Dendritic cell treated with granulocyte-macrophage colony-stimulating factor and Interleukin-4, amounts not matched to agents 40 ng/mL and 50 ng/mL, for 4 days (primary cell): ENCODE measurements at regions not wholly inside any gene's neighbourhood (a gene's known extent, or its start where the extent isn't known, plus 50 kb on each side); places are given as distances from the start of the nearest gene placed in this dataset.

Source experiments
- H3K27ac Mint-ChIP-seq: one replicate; pipeline ENCODE4 v1.8.0; 2022; ENCODE audit warnings: mild to moderate bottlenecking, mixed read lengths
- H3K27me3 Mint-ChIP-seq: one replicate; pipeline ENCODE4 v1.8.0; 2022; ENCODE audit warnings: mild to moderate bottlenecking, mixed read lengths
- H3K36me3 Mint-ChIP-seq: one replicate; pipeline ENCODE4 v1.8.0; 2022; ENCODE audit warnings: low read depth, mixed read lengths
- H3K4me1 Mint-ChIP-seq: one replicate; pipeline ENCODE4 v1.8.0; 2022; ENCODE audit warnings: low read depth, mixed read lengths
- H3K4me3 Mint-ChIP-seq: one replicate; pipeline ENCODE4 v1.8.0; 2022; ENCODE audit warnings: mild to moderate bottlenecking, moderate library complexity, mixed read lengths
- H3K9me3 Mint-ChIP-seq: one replicate; pipeline ENCODE4 v1.8.0; 2022; ENCODE audit warnings: mixed read lengths
- intact Hi-C: fragments of 100-400 bp; cut with micrococcal nuclease; formaldehyde crosslinking; loops from one replicate; pipeline ENCODE4 v1.15.0; 2022

DNA sequence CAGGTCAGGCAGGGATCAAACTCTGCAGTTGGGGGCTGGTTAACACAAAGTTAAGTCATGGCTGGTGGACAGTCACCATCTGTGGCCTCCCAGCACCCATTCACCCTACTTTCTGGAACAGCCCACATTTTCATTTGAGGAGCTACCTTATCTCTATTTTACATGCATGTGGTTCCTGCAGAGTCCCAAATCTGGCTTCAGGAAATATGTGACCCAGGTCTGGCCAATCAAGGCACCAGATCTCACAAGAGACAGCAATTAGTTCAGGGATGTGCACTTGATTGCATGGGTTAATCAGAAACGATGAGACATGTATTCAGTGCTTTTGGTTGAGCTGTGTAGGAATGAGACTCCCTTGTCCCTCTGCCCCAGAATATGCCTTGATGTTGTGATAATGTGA lies 170.9 kb downstream of the NR2F2 start:
- no peaks in the 10 kb centered on the region for H3K27me3 Mint-ChIP-seq
- no peak overlapping the region for H3K4me3 Mint-ChIP-seq
- no peaks in the 10 kb centered on the region for H3K36me3 Mint-ChIP-seq
- no peak overlapping the region for H3K27ac Mint-ChIP-seq
- peaks cover 15% of the 10 kb centered on the region for H3K4me1 Mint-ChIP-seq
- no peaks in the 10 kb centered on the region for H3K9me3 Mint-ChIP-seq
- intact Hi-C loops = no loop called here

DNA sequence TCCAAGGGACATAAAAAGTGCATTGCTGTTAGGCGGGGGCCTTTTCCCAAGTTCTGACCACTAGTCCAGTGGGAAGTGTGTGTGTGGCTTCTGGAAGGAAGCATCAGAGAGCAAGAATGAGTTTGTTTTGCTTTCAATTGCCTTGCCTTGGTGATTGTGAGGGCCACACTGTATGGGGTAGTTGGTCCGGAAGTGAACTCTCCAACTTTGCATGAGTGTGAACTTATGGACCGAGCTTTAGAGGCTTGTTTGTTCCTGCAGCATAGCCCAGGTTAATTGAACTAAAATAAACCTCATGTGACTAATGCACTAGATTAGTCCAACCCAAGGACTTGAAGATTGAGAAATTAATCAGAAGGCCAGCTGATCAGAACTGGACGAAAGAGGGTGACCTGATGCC lies 171.7 kb downstream of the NR2F2 start:
- Mint-ChIP-seq H3K9me3 (no peaks in the 10 kb centered on the region), H3K27me3 (no peaks in the 10 kb centered on the region), H3K36me3 (no peaks in the 10 kb centered on the region), H3K4me1 (peaks cover 15% of the 10 kb centered on the region), H3K4me3 (no peak overlapping the region), H3K27ac (no peak overlapping the region)
- intact Hi-C loops = no loop called here

DNA sequence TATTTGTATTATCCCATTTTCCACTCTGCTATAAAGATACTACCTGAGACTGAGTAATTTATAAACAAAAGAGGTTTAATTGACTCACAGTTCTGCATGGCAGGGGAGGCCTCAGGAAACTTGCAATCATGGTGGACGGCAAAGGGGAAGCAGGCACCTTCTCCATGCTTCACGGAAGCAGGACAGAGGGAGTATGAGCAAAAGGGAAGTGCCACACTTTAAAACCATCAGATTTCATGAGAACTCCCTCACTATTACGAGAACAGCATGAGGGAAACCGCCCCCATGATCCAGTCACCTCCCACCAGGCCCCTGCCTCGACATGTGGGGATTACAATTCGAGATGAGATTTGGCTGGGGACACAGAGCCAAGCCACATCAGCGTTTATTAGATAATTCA lies 172.8 kb downstream of the NR2F2 start:
- no peaks in the 10 kb centered on the region for H3K9me3 Mint-ChIP-seq

DNA sequence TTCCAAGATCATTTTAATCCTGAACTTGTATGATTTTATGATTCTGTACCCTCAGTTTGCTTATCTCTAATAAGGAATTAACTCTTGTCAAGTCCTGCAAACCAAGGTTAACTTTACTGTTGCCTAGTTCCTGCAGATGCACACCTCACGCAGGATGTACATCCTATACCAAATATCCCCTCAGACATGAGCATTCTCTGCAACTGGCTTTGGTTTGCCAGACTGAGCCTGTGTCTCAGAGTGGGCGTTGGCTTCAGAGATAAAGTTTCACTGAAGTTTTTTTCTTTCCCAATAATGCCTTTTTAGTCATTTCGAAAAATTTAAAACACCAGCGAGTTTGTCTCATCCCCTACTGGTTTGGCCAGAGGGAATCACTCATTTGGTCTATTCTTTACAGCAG lies 173.9 kb downstream of the NR2F2 start:
- Mint-ChIP-seq H3K36me3 (no peaks in the 10 kb centered on the region), H3K27me3 (no peaks in the 10 kb centered on the region)
- intact Hi-C loops = no loop called here

More for the DNA sequence above, 172.8 kb downstream of the NR2F2 start:
- H3K27me3 Mint-ChIP-seq = no peaks in the 10 kb centered on the region
- intact Hi-C loops = no loop called here
- no peak overlapping the region for H3K4me3 Mint-ChIP-seq
- H3K36me3 Mint-ChIP-seq = no peaks in the 10 kb centered on the region
- no peak overlapping the region for H3K27ac Mint-ChIP-seq
- H3K4me1 Mint-ChIP-seq = peaks cover 15% of the 10 kb centered on the region

DNA sequence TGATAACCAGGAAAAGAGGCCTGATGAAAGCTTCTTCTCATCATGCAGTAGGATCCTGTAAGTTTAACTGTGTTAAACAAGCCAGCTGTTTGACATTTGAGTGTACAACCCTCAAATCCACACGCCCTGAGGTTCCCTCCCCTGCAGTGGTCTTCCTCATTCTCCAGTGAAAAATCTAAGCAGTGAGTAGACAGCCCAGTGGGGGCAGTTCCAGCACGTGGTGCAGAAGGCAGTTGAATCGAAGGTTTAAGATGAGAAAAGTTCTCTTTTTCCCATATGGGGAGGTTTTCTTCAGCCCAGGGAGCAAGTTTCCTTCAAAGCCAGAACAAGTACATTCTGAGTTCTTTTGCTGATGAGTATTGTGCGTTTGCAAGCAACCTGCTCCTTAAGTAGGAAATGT lies 174.5 kb downstream of the NR2F2 start:
- Mint-ChIP-seq H3K9me3 (no peaks in the 10 kb centered on the region), H3K27me3 (no peaks in the 10 kb centered on the region), H3K4me3 (no peak overlapping the region), H3K4me1 (peaks cover 15% of the 10 kb centered on the region), H3K36me3 (no peaks in the 10 kb centered on the region), H3K27ac (no peak overlapping the region)
- intact Hi-C loops = no loop called here

More for the DNA sequence above, 173.9 kb downstream of the NR2F2 start:
- H3K4me3 Mint-ChIP-seq = no peak overlapping the region
- no peak overlapping the region for H3K27ac Mint-ChIP-seq
- peaks cover 15% of the 10 kb centered on the region for H3K4me1 Mint-ChIP-seq
- no peaks in the 10 kb centered on the region for H3K9me3 Mint-ChIP-seq

DNA sequence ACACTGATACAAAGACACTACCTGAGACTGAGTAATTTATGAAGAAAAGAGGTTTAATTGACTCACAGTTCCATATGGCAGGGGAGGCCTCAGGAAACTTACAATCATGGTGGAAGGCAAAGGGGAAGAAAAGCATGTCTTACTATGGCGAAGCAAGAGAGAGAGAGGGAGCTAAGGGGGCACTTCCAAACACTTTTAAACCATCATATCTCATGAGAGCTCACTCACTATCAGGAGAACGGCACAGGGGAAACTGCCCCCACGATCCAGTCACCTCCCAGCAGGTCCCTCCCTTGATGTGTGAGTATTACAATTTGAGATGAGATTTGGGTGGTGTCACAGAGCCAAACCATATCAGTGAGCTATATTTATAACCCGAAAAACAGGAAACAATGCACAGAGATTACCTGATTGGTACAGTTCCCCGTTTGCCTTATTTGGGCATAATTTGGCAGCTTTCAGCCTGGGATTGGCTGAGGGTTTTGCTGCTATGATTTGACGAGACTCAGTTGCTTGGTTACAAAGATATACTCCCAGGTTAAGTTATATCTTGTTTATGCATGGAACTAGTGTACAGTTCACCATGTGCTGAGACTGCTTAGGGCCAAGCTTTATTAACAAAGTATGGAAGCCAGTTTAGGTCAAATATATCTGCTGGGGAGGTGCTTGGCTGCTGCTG lies 184.2 kb downstream of the NR2F2 start:
- peaks cover 20% of the 10 kb centered on the region for H3K9me3 Mint-ChIP-seq
- H3K36me3 Mint-ChIP-seq = no peaks in the 10 kb centered on the region
- no peaks in the 10 kb centered on the region for H3K4me1 Mint-ChIP-seq
- no peak overlapping the region for H3K4me3 Mint-ChIP-seq
- peaks cover 2% of the 10 kb centered on the region for H3K27me3 Mint-ChIP-seq
- H3K27ac Mint-ChIP-seq = no peak overlapping the region
- intact Hi-C loops = no loop called here

DNA sequence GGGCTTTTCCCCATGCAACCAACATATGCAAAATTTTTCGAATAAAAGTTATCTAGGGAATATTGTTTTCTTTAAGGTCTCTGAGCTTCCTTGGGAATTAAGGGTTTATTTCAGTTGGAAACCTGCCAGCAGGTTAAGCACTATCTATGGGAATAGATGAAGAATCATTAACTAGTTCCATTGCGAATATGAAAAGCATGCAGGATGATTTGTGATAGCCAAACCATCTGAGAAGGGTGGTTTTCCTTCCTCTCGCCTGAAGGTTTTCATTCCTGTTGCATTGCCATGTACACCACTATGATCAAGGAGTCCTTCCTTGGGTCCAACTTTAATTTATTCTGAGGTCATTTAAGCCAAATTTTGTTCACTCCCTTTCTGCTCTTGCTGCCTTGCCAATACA lies 184.9 kb downstream of the NR2F2 start:
- H3K27me3 Mint-ChIP-seq = peaks cover 2% of the 10 kb centered on the region
- no peaks in the 10 kb centered on the region for H3K4me1 Mint-ChIP-seq
- no peak overlapping the region for H3K4me3 Mint-ChIP-seq
- intact Hi-C loops = no loop called here
- H3K9me3 Mint-ChIP-seq = peaks cover 22% of the 10 kb centered on the region
- no peak overlapping the region for H3K27ac Mint-ChIP-seq
- no peaks in the 10 kb centered on the region for H3K36me3 Mint-ChIP-seq

DNA sequence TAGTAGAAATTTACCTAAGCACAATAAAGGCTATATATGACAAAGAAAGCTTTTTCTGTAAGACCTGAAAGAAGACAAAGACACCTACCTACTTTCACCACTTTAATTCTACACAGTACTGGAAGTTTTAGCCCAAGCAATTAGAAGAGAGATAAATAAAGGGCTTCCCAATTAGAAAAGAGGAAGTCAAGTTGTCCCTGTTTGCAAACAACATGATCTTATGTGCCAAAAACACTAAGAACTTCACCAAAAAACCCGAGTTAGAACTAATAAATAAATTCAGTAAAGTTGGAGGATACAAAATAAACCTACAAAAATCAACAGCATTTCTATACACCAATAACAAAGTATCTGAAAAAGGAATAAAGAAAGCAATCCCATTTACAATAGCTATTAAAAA lies 190.9 kb downstream of the NR2F2 start:
- no peak overlapping the region for H3K4me3 Mint-ChIP-seq
- peaks cover 22% of the 10 kb centered on the region for H3K9me3 Mint-ChIP-seq
- peaks cover 4% of the 10 kb centered on the region for H3K27me3 Mint-ChIP-seq
- H3K4me1 Mint-ChIP-seq = no peaks in the 10 kb centered on the region
- no peaks in the 10 kb centered on the region for H3K36me3 Mint-ChIP-seq
- intact Hi-C loops = no loop called here
- no peak overlapping the region for H3K27ac Mint-ChIP-seq

DNA sequence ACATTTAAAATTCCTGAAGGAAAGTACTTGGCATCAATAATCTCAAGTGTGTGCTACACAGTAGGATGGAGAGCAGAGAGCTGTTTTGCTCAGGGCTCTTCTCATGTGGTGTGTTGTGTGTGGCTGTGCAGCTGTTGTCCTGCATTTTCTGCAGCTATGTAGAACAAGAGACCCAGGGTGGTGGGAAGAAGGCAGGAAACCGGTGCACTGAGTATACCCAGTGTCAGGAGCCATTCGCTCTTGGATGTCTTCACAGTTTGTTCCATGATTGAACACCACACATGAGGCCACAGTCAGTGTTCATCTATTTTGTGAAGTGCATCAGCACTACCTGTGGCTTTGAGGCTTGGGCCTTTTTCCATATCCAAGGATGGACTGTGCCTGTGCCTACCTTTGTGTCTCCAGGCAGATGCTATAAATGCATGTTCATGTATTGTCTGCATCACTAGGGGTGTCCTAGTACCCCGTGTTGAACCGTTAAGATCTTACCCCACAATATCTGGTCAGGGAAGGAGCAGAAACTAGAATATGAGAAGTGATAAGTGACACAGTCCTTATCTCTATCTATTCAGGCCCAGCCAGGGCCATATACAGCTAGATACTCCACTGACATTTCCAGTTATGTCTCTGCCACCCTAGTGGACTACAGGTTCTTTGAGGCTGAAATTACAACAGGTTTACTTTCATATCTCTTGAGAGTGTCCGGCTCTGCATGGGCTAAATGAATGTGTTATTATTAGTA lies 194.3 kb downstream of the NR2F2 start:
- Mint-ChIP-seq H3K27me3 (peaks cover 5% of the 10 kb centered on the region), H3K9me3 (peaks cover under 1% of the 10 kb centered on the region), H3K4me1 (no peaks in the 10 kb centered on the region), H3K27ac (no peak overlapping the region), H3K36me3 (no peaks in the 10 kb centered on the region), H3K4me3 (no peak overlapping the region)
- intact Hi-C loops = no loop called here

DNA sequence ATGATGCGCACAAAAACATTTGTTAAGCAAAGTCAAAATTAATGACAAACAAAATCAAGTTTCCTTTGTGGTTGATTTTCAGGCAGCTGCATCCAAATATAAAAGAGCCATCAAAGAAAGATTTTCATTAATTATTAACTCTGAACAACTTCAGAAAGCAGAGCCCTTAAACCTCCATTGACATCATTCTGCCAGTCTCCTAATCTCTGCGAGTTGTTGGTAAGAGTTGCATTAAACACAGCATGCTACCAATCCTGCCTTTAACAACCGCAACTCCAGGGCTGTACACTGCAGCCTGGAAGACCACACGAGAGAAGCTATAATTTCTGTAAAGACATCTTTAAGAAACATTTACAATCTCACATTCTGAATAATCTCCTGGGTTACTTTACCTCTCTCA lies 204.6 kb downstream of the NR2F2 start:
- peaks cover 6% of the 10 kb centered on the region for H3K4me1 Mint-ChIP-seq
- H3K27ac Mint-ChIP-seq = no peak overlapping the region
- no peaks in the 10 kb centered on the region for H3K36me3 Mint-ChIP-seq
- intact Hi-C loops = no loop called here
- peaks cover 20% of the 10 kb centered on the region for H3K27me3 Mint-ChIP-seq
- H3K4me3 Mint-ChIP-seq = no peak overlapping the region
- H3K9me3 Mint-ChIP-seq = no peaks in the 10 kb centered on the region

DNA sequence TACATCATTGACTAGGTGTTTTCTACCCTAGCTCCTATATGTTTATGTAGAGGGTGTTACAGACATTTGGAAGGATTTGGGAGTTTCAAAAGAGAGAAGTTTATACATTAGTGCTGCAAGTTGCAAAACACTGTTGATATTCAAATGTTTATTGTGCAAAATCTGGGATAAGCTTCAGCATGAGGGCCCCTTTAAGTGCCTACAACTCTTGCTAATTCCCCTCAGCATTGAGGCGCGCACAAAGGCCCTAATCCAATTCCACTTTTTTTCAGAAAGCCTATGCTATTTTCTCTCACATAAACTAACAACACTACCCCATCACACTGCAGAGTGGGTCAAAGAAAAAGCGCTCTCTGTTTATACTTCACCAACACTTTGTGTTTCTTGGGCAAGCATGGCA lies 208.0 kb downstream of the NR2F2 start:
- Mint-ChIP-seq H3K27me3 (peaks cover 19% of the 10 kb centered on the region), H3K9me3 (no peaks in the 10 kb centered on the region), H3K4me3 (no peak overlapping the region), H3K36me3 (no peaks in the 10 kb centered on the region), H3K27ac (no peak overlapping the region), H3K4me1 (peaks cover 6% of the 10 kb centered on the region)
- intact Hi-C loops = no loop called here

DNA sequence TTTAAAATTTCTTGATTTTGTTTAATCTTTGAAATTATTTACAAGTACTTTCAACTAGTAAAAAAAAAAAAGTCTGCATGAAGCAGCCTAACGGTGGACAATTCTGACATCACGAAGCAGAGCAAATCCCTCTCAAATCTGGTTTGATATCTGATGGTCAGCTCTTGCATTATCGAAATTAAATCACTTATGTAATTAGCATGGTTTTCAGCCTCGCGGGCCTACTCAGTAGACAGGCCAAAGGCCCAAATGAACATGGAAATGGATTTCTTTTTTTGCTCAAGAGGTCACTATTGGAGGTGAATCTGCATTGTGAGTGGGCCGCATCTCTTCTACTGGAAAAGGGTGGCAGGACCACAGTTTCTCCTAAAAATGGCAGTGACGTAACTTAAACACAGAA lies 209.8 kb downstream of the NR2F2 start:
- Mint-ChIP-seq H3K9me3 (no peaks in the 10 kb centered on the region), H3K4me1 (peaks cover 6% of the 10 kb centered on the region), H3K27ac (no peak overlapping the region), H3K4me3 (no peak overlapping the region), H3K27me3 (peaks cover 17% of the 10 kb centered on the region), H3K36me3 (no peaks in the 10 kb centered on the region)
- intact Hi-C loops = loop anchor here (10.0 kb wide), 1 partner anchor 55 kb away; no protein-coding TSS in a partner anchor

DNA sequence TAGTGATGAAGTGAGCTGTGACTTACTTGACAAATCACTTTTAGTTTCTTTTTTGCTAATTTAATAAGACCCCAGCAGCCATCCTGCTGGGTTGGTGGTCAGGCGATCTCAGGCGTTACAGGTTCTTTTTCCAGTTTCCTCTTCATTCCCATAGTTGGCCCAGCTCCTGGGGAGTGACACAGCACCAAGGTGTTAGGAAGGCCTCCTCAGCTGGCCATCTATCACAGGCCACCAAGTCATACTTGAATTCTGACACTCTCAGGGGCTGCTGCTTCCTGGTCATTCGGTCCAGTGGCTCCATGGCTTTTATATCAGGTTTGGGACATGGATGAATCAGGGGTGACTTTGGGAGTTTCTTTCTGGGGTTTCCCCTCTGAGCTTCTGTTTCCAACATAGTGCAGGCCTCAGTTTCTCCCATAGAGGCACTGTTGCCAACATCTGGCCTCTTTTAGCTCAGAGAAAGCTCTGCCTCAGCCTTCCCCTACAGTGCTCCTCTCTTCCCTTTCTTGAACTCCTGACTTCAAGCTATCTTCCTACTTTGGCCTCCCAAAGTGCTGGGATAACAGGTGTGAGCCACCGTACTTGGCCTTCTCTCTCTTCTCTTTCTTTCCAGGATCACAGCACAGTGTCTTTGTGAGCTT lies 211.8 kb downstream of the NR2F2 start:
- intact Hi-C loops = loop anchor here (10.0 kb wide), 1 partner anchor 53 kb away; no protein-coding TSS in a partner anchor
- Mint-ChIP-seq H3K27ac (no peak overlapping the region), H3K27me3 (peaks cover 14% of the 10 kb centered on the region), H3K4me3 (no peak overlapping the region), H3K36me3 (no peaks in the 10 kb centered on the region), H3K4me1 (peaks cover 6% of the 10 kb centered on the region), H3K9me3 (no peaks in the 10 kb centered on the region)

DNA sequence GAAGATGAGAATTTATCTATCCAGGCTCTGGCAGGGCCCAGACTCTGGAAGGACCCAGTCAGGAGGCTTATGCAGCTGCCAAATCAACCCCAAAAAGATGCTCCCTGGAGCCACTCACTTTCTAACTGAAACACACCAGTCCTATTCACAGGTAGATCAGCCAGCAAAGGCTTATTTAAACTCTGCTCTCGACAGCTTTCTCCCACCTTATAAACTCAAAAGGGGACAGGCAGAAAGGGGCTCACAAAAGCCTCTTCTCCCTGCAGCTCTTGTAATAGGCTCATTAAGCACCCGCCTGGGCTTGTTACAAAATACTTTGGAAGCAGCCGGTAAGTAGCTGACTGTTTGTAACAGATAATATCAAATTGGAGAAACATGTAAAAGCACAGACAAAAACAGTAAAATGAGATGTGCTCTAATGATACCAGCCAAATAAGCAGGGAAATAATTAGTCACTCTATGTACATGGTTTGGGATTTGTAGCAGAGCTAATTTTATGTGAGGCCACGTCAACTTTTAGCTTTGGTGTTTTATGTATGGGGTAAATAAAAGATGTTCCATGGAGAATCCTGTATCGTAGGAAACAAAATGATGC lies 213.8 kb downstream of the NR2F2 start:
- H3K9me3 Mint-ChIP-seq = no peaks in the 10 kb centered on the region
- peaks cover 9% of the 10 kb centered on the region for H3K27me3 Mint-ChIP-seq
- no peaks in the 10 kb centered on the region for H3K36me3 Mint-ChIP-seq
- no peak overlapping the region for H3K4me3 Mint-ChIP-seq
- peaks cover under 1% of the 10 kb centered on the region for H3K4me1 Mint-ChIP-seq
- intact Hi-C loops = loop anchor here (10.0 kb wide), 1 partner anchor 51 kb away; no protein-coding TSS in a partner anchor
- no peak overlapping the region for H3K27ac Mint-ChIP-seq
